ENCODE measurements at regions not wholly inside any gene's neighbourhood (a gene's known extent, or its start where the extent isn't known, plus 50 kb on each side); places are given as distances from the start of the nearest gene placed in this dataset.

DNA sequence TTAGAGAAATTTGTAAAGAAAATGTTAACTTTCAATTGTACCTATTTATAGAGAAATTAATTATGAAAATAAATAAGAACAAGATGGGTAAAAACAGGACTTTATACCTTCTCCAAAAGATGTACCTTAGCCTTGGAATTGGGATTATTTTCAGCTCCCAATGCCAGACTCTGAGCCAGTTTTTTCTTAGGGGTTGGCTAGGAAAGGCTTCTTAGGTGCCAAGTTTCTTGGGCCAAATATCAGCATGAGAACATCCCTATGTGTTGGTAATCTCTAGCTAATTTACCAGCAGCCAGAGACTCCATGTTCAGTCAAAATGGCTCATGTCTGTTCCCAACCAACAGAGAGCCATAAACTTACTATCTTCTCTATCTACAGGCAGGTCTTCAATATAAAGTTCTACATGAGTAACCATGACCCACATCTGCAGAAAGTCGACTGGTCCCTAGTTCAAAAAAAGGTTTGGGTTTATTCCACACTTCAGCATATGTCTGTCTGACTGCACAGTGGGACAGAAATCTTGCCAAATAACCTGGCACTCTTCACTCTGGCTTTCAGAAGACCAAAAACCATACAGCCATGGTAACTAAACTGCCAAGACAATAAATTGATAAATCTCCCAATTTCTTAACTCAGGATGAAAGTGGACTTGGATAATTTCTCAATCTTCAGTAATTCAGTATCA is 380.5 kb upstream of the RASGEF1B start:
- TF ChIP-seq, protein P1, sequence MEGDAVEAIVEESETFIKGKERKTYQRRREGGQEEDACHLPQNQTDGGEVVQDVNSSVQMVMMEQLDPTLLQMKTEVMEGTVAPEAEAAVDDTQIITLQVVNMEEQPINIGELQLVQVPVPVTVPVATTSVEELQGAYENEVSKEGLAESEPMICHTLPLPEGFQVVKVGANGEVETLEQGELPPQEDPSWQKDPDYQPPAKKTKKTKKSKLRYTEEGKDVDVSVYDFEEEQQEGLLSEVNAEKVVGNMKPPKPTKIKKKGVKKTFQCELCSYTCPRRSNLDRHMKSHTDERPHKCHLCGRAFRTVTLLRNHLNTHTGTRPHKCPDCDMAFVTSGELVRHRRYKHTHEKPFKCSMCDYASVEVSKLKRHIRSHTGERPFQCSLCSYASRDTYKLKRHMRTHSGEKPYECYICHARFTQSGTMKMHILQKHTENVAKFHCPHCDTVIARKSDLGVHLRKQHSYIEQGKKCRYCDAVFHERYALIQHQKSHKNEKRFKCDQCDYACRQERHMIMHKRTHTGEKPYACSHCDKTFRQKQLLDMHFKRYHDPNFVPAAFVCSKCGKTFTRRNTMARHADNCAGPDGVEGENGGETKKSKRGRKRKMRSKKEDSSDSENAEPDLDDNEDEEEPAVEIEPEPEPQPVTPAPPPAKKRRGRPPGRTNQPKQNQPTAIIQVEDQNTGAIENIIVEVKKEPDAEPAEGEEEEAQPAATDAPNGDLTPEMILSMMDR (IDR thresholded peaks at IDR 0.05; ENCODE audit: low read depth, low read length, missing control alignments) = no peak
- no peak overlapping the region for H3K4me3 ChIP-seq (replicated peaks; ENCODE audit: low read depth, low read length)
- DNase-seq (ENCODE audit: extremely low read depth, low read depth) = no peak

DNA sequence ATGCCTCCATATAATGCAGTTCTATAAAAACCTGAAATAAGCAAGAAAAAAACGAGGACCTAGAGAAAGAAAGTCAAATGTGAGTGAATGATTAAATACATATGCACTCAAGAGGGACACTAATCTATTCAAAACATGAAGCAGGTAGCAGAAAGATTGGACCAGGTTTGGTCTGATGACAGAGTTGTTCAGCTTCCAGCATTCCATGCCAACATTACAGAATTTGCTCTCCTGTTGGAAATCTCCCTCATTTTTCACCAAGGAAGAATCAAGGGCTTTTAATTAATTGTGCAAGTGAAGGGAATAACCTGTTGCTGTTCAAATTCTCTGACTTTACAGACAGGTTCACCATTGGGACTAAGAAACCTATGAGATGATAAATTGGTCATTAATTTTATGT is 379.0 kb upstream of the RASGEF1B start:
- DNase-seq (ENCODE audit: extremely low read depth, low read depth) = no peak
- TF ChIP-seq, protein P1 (IDR thresholded peaks at IDR 0.05; ENCODE audit: low read depth, low read length, missing control alignments) = no peak

DNA sequence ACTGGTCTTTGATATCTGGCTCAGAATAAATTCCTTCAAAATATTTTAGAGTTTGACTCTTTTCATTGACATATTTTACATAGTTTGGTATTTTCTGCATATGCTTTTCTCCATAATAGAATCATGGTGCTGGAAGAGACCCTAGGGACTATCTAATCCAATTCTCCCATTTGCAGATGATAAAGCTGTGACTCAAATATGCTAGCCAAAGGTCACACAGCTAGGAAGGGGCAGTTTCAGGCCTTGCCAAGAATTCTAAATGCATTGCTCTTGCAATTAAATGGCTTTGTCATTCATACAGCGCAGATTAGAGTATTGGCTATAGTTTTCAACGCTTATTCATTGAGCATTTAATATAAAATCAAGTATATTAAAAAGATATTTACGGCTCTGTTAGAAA is 374.1 kb upstream of the RASGEF1B start:
- DNase-seq (ENCODE audit: extremely low read depth, low read depth) = no peak
- TF ChIP-seq, protein P1 (IDR thresholded peaks at IDR 0.05; ENCODE audit: low read depth, low read length, missing control alignments) = no peak
- no peak overlapping the region for H3K4me3 ChIP-seq (replicated peaks; ENCODE audit: low read depth, low read length)

More for the DNA sequence above, 379.0 kb upstream of the RASGEF1B start:
- H3K4me3 ChIP-seq (replicated peaks; ENCODE audit: low read depth, low read length) = no peak overlapping the region

- H3K4me3 ChIP-seq (replicated peaks; ENCODE audit: low read depth, low read length) = no peak overlapping the region
- DNase-seq (ENCODE audit: extremely low read depth, low read depth) = no peak
- TF ChIP-seq, protein P1 (IDR thresholded peaks at IDR 0.05; ENCODE audit: low read depth, low read length, missing control alignments) = no peak
Observed at GRCh38 chr4:81845273-81845672, 373.6 kb upstream of the RASGEF1B start.

DNA sequence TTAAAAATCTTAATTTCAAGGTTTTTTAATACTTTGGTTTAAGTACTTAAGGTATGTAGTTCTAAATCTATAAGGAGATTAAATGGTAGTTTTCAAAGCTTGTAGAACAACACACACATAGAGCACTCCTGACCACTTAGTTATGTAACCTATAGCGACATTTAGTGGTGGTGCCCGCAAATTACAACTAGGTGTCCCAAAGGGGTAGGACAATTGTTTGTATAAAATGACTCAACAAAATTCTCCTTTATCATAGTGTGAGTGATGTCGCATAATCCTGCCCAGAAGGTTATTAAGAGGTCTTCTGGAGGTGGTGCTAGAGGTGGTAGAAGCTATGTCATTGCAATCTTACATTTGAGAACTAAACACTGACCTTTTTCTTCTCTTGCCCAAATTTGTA is 373.0 kb upstream of the RASGEF1B start:
- TF ChIP-seq, protein P1 (IDR thresholded peaks at IDR 0.05; ENCODE audit: low read depth, low read length, missing control alignments) = peak; percentile 45
- DNase-seq (ENCODE audit: extremely low read depth, low read depth) = peak; percentile 44
- H3K4me3 ChIP-seq (replicated peaks; ENCODE audit: low read depth, low read length) = no peak overlapping the region

DNA sequence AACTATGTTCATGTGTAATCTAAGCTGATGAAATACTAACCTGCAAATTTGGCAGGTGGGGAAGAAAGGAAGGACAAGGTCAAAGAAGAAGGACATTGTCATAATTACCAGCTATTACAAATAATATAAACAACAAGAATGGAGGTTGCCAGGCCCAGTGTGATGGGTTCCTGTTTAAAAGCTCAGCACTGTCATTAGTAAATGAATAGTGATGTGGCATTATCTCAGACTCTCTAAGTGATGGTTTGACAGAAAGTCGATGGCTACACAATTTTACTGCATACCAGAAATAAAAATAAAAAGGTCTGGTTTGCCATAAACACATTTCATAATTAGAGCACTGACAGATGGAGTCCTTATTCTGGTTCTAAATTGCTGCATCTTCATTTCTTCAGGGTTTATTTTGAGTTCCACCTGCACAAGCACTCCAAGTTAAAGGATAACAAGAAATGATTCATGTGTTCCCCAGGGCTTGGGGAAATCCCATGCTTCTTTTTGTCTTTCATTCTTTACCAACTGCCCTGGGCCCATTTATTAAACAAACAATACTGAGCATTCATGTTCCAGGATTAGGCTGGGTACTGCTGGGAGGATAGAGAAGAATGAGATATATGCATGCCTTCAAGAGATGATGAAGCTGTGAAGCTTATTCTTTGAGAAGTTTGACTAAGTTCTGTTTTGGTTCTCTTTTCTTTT is 367.8 kb upstream of the RASGEF1B start:
- H3K4me3 ChIP-seq (replicated peaks; ENCODE audit: low read depth, low read length) = no peak overlapping the region
- TF ChIP-seq, protein P1 (IDR thresholded peaks at IDR 0.05; ENCODE audit: low read depth, low read length, missing control alignments) = no peak
- no peak for DNase-seq (ENCODE audit: extremely low read depth, low read depth)
